ENCODE measurements at regions not wholly inside any gene's neighbourhood (a gene's known extent, or its start where the extent isn't known, plus 50 kb on each side); places are given as distances from the start of the nearest gene placed in this dataset.

GRCh38 chr18:11514267-11514666 is 95.1 kb upstream of the SLC35G4 start:
- ATAC-seq (no peak), DNase-seq (no peak)
- no peaks in the 10 kb centered on the region for H3K27me3 ChIP-seq
- no peaks in the 10 kb centered on the region for H3K9me3 ChIP-seq
- no peak overlapping the region for H3K4me3 ChIP-seq
- H3K36me3 ChIP-seq = no peaks in the 10 kb centered on the region
- intact Hi-C loops (cut with DNase I) = no loop called here
- H3K27ac ChIP-seq = no peak overlapping the region
- no peak for TF ChIP-seq POLR2A (IDR thresholded peaks at IDR 0.05)
- no peaks in the 10 kb centered on the region for H3K4me1 ChIP-seq
- 57% methylated on average over 1 of the region's 1 CpG for whole genome bisulfite sequencing (ENCODE audit: insufficient coverage, low coverage, low lambda C conversion rate, missing lambda C conversion rate)

DNA sequence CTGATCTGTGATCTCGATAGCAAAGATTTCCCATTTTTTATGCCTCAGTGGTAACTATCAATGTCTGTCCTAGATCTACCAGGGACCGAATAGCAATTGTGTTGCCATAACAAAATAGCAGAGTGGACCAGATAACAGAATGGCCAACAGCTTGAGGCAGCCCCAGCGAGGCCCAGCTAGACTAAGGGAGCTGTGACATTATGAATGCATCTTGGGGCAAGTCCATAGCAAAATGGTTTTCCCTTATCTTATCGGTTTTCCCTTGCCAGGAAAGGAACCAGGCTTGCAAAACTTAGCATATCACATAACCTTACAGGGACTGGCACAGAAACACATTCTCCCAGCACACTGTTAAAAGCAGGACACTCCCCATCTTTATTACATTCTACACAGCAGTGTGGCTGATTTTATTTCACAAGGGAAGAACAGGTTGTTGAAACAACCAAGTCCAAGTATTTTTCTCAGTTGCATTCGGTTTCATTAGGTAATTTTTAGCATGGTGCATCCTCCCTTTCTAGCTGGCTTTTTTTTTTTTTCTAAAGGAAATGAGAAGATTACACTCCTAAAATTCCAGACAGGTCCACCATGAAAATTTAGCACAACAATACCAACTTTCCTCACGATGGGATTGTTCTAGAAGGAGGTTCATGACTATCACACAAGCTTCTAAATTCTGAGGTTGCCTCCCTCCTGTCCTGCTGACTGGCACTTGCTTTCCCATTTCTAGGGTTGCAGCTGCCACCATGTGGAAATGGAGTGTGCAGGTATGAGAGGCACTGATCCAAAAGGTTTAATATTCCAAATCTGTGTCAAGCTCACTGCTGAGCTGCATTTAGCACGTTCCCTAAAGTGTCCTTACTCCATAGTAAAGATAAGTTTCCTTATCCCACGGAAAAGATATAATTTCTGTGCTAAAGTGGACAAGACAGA is 97.0 kb upstream of the SLC35G4 start:
- DNase-seq = no peak
- Histone ChIP-seq H3K9me3 (no peaks in the 10 kb centered on the region), H3K36me3 (no peaks in the 10 kb centered on the region), H3K4me3 (no peak overlapping the region), H3K27me3 (no peaks in the 10 kb centered on the region), H3K27ac (no peak overlapping the region), H3K4me1 (no peaks in the 10 kb centered on the region)
- TF ChIP-seq POLR2A (IDR thresholded peaks at IDR 0.05) = no peak
- peak in 1 of 4 donors; percentile 7 for TF ChIP-seq CTCF (IDR thresholded peaks at IDR 0.05)
- intact Hi-C loops (cut with DNase I) = no loop called here
- no peak for ATAC-seq
- WGBS (ENCODE audit: insufficient coverage, low coverage, low lambda C conversion rate, missing lambda C conversion rate) = 42% methylated on average over 7 of the region's 8 CpGs

- intact Hi-C loops (cut with DNase I) = no loop called here
- 47% methylated on average over 6 of the region's 6 CpGs for WGBS (ENCODE audit: insufficient coverage, low coverage, low lambda C conversion rate, missing lambda C conversion rate)
- no peak for ATAC-seq
- no peaks in the 10 kb centered on the region for H3K9me3 ChIP-seq
- no peak overlapping the region for H3K4me3 ChIP-seq
- TF ChIP-seq CTCF (IDR thresholded peaks at IDR 0.05) = no peak
- no peak for TF ChIP-seq POLR2A (IDR thresholded peaks at IDR 0.05)
- no peak for DNase-seq
- H3K27me3 ChIP-seq = no peaks in the 10 kb centered on the region
- no peaks in the 10 kb centered on the region for H3K4me1 ChIP-seq
- H3K27ac ChIP-seq = no peak overlapping the region
- H3K36me3 ChIP-seq = no peaks in the 10 kb centered on the region
Measured at GRCh38 chr18:11511434-11512095, 97.8 kb upstream of the SLC35G4 start.

DNA sequence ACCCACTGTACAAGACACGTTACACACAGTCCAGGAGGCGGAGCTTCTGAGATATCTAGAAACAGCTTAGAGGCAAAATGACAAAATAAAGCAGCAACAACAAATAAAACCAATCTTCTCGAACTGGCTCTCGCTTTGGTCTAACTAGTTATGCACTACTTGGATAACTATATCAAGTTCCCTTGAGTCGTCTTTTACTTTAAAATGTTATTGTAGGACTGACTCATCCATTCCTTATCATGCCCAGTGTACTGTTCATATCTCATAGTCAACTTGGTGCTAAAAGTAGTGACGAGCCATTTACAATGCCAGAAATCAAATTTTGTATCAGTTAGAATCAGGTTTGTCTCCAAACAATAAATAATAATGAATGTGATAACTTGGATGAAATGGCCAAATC is 102.5 kb upstream of the SLC35G4 start:
- ATAC-seq (no peak), DNase-seq (no peak)
- Histone ChIP-seq H3K9me3 (no peaks in the 10 kb centered on the region), H3K36me3 (no peaks in the 10 kb centered on the region), H3K27me3 (no peaks in the 10 kb centered on the region), H3K27ac (no peak overlapping the region), H3K4me3 (no peak overlapping the region), H3K4me1 (no peaks in the 10 kb centered on the region)
- no peak for TF ChIP-seq CTCF (IDR thresholded peaks at IDR 0.05)
- TF ChIP-seq POLR2A (IDR thresholded peaks at IDR 0.05) = no peak
- intact Hi-C loops (cut with DNase I) = no loop called here
- WGBS (ENCODE audit: insufficient coverage, low coverage, low lambda C conversion rate, missing lambda C conversion rate) = 54% methylated on average over 6 of the region's 6 CpGs

GRCh38 chr18:11505993-11506392 is 103.4 kb upstream of the SLC35G4 start:
- H3K4me3 ChIP-seq = no peak overlapping the region
- no peaks in the 10 kb centered on the region for H3K27me3 ChIP-seq
- no peak for TF ChIP-seq CTCF (IDR thresholded peaks at IDR 0.05)
- no peak for TF ChIP-seq POLR2A (IDR thresholded peaks at IDR 0.05)
- H3K27ac ChIP-seq = no peak overlapping the region
- H3K36me3 ChIP-seq = no peaks in the 10 kb centered on the region
- ATAC-seq (no peak), DNase-seq (no peak)
- intact Hi-C loops (cut with DNase I) = no loop called here
- H3K4me1 ChIP-seq = no peaks in the 10 kb centered on the region
- no peaks in the 10 kb centered on the region for H3K9me3 ChIP-seq
- WGBS (ENCODE audit: insufficient coverage, low coverage, low lambda C conversion rate, missing lambda C conversion rate) = 52% methylated on average over 5 of the region's 5 CpGs

Data from right lobe of liver (tissue), 6 donors.